ENCODE measurements at regions not wholly inside any gene's neighbourhood (a gene's known extent, or its start where the extent isn't known, plus 50 kb on each side); places are given as distances from the start of the nearest gene placed in this dataset.

DNA sequence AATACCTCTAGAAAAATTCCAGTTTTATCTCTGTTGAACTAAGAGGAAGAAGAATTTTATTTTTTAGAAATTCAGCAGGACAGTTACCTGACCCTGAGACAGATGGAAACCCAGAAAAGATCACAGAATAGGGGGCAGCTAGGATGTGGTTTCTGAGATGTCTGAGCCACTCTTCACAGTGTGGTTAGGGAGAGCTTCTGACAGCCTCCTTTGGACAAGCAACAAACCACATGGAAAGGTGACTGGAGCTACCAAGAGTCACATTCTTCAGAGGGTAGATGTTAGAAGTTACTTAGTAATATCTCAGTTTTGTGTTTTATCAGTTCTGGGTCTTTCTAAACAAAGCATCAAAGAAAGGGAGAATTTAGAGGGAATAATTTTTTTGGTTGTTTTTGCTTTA is 117.3 kb upstream of the NAP1L1 start:
- TF ChIP-seq, protein P1, sequence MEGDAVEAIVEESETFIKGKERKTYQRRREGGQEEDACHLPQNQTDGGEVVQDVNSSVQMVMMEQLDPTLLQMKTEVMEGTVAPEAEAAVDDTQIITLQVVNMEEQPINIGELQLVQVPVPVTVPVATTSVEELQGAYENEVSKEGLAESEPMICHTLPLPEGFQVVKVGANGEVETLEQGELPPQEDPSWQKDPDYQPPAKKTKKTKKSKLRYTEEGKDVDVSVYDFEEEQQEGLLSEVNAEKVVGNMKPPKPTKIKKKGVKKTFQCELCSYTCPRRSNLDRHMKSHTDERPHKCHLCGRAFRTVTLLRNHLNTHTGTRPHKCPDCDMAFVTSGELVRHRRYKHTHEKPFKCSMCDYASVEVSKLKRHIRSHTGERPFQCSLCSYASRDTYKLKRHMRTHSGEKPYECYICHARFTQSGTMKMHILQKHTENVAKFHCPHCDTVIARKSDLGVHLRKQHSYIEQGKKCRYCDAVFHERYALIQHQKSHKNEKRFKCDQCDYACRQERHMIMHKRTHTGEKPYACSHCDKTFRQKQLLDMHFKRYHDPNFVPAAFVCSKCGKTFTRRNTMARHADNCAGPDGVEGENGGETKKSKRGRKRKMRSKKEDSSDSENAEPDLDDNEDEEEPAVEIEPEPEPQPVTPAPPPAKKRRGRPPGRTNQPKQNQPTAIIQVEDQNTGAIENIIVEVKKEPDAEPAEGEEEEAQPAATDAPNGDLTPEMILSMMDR (IDR thresholded peaks at IDR 0.05; ENCODE audit: borderline replicate concordance, extremely low read depth, insufficient read depth): no peak
- Histone ChIP-seq H3K9me3 (ENCODE audit: control insufficient read depth in 2 of 3, insufficient read depth in 1 of 3, low read length in 3 of 3) (peaks cover 0 to 12% (median 3%) of the 10 kb centered on the region in 3 donors), H3K9ac (ENCODE audit: low read length in 3 of 3) (no peak overlapping the region), H3K4me1 (ENCODE audit: control insufficient read depth in 2 of 3, insufficient read depth in 2 of 3, low read depth in 1 of 3, low read length in 3 of 3) (no peaks in the 10 kb centered on the region), H3K27me3 (ENCODE audit: control insufficient read depth, insufficient read depth, low read length) (no peaks in the 10 kb centered on the region), H3K27ac (ENCODE audit: low read depth in 2 of 2, low read length in 2 of 2) (no peak overlapping the region), H3K36me3 (ENCODE audit: control insufficient read depth in 2 of 3, insufficient read depth in 3 of 3, low read length in 3 of 3) (no peaks in the 10 kb centered on the region), H3K4me3 (ENCODE audit: low read length in 3 of 3) (no peak overlapping the region)
- intact Hi-C loops (cut with DNase I): no loop called here
- DNase-seq: no peak
- no peak for FAIRE-seq

DNA sequence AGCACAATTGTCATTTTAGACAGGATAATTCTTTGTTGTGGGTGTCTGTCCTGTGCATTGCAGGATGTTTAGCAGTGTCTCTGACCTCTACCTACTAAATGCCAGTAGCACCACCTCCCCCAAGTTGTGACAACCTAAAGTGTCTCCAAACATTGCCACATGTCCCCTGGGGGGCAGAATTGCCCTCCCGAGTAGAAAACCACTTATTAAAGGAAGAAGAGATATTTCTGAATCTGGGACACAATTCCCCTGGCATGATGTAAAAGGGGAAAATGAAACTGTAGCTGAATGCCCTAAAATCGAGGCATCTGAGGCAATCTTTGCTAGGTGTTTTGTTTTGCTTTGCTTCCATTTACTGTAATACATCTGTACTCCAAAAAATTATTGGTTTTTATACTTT is 116.8 kb upstream of the NAP1L1 start:
- H3K4me1 ChIP-seq (ENCODE audit: control insufficient read depth in 2 of 3, insufficient read depth in 2 of 3, low read depth in 1 of 3, low read length in 3 of 3): no peaks in the 10 kb centered on the region
- TF ChIP-seq, protein P1 (IDR thresholded peaks at IDR 0.05; ENCODE audit: borderline replicate concordance, extremely low read depth, insufficient read depth): no peak
- intact Hi-C loops (cut with DNase I): no loop called here
- no peak overlapping the region for H3K4me3 ChIP-seq (ENCODE audit: low read length in 3 of 3)
- FAIRE-seq (no peak), DNase-seq (no peak)
- H3K27ac ChIP-seq (ENCODE audit: low read depth in 2 of 2, low read length in 2 of 2): no peak overlapping the region
- H3K27me3 ChIP-seq (ENCODE audit: control insufficient read depth, insufficient read depth, low read length): no peaks in the 10 kb centered on the region
- no peaks in the 10 kb centered on the region for H3K36me3 ChIP-seq (ENCODE audit: control insufficient read depth in 2 of 3, insufficient read depth in 3 of 3, low read length in 3 of 3)
- H3K9me3 ChIP-seq (ENCODE audit: control insufficient read depth in 2 of 3, insufficient read depth in 1 of 3, low read length in 3 of 3): peaks cover 0 to 12% (median 3%) of the 10 kb centered on the region in 3 donors
- no peak overlapping the region for H3K9ac ChIP-seq (ENCODE audit: low read length in 3 of 3)

DNA sequence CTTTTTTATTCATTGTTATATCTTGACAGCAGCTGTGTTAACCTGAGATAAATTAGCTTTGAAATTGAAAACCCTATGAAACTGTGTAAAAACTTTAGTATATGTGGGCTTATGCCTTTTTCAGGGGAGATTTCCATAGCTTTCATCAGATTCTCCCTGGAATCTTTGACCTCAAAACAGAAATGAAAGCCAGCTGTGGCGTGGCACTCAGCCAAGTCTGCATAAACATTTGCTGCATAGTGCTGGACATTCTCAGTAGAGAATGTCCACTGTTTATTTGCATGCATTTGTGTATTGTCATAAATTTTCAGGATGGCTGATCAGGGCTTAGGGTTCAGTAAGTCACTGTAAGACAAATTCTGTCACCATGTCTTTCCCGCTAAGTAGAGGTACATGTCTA is 115.3 kb upstream of the NAP1L1 start:
- Histone ChIP-seq H3K27ac (ENCODE audit: low read depth in 2 of 2, low read length in 2 of 2) (no peak overlapping the region), H3K9me3 (ENCODE audit: control insufficient read depth in 2 of 3, insufficient read depth in 1 of 3, low read length in 3 of 3) (peaks cover 0 to 12% (median 3%) of the 10 kb centered on the region in 3 donors), H3K4me1 (ENCODE audit: control insufficient read depth in 2 of 3, insufficient read depth in 2 of 3, low read depth in 1 of 3, low read length in 3 of 3) (no peaks in the 10 kb centered on the region), H3K27me3 (ENCODE audit: control insufficient read depth, insufficient read depth, low read length) (no peaks in the 10 kb centered on the region), H3K4me3 (ENCODE audit: low read length in 3 of 3) (no peak overlapping the region), H3K9ac (ENCODE audit: low read length in 3 of 3) (no peak overlapping the region), H3K36me3 (ENCODE audit: control insufficient read depth in 2 of 3, insufficient read depth in 3 of 3, low read length in 3 of 3) (no peaks in the 10 kb centered on the region)
- FAIRE-seq: no peak
- peak in 1 of 5 donors; percentile 6 for DNase-seq
- intact Hi-C loops (cut with DNase I): no loop called here
- TF ChIP-seq, protein P1 (IDR thresholded peaks at IDR 0.05; ENCODE audit: borderline replicate concordance, extremely low read depth, insufficient read depth): no peak

DNA sequence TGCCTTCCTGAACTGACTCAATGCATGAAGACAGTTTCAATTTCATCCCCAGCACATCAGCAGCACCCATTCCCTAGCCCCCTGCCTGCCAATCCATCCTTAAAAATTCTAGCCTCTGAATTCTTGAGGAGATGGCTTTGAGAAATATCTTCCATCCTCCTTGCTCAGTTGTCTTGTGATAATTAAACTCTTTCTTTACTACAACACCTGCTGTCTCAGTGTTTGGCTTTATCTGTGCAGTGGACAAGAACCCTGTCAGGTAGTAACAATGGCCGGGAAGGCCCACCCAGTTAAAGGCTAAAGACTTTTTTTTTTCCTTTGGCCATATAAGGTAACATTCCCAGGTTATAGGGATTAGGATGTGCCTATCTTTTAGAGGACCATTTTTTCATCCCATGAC is 114.4 kb upstream of the NAP1L1 start:
- Histone ChIP-seq H3K4me1 (ENCODE audit: control insufficient read depth in 2 of 3, insufficient read depth in 2 of 3, low read depth in 1 of 3, low read length in 3 of 3) (no peaks in the 10 kb centered on the region), H3K27me3 (ENCODE audit: control insufficient read depth, insufficient read depth, low read length) (no peaks in the 10 kb centered on the region), H3K4me3 (ENCODE audit: low read length in 3 of 3) (no peak overlapping the region), H3K27ac (ENCODE audit: low read depth in 2 of 2, low read length in 2 of 2) (no peak overlapping the region), H3K9me3 (ENCODE audit: control insufficient read depth in 2 of 3, insufficient read depth in 1 of 3, low read length in 3 of 3) (peaks cover 0 to 12% (median 3%) of the 10 kb centered on the region in 3 donors), H3K9ac (ENCODE audit: low read length in 3 of 3) (no peak overlapping the region), H3K36me3 (ENCODE audit: control insufficient read depth in 2 of 3, insufficient read depth in 3 of 3, low read length in 3 of 3) (no peaks in the 10 kb centered on the region)
- no peak for FAIRE-seq
- TF ChIP-seq, protein P1 (IDR thresholded peaks at IDR 0.05; ENCODE audit: borderline replicate concordance, extremely low read depth, insufficient read depth): no peak
- DNase-seq: no peak
- intact Hi-C loops (cut with DNase I): no loop called here
